ENCODE measurements at regions not wholly inside any gene's neighbourhood (a gene's known extent, or its start where the extent isn't known, plus 50 kb on each side); places are given as distances from the start of the nearest gene placed in this dataset.

DNA sequence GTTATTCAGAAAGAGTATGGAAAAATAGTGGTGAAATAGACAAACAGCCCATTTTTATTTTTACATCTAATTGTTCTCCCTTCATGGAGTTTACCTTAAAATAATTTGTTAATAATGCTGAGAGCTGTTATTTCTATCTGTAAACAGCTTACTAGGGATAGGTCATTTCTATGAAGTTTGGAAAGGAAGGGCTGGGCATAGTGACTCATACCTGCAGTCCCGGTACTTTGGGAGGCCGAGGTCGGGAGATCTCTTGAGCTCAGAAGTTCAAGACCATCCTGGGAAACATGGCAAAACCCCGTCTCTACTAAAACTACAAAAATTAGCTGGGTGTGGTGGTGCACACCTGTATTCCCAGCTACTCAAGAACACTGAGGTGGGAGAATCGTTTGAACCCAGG is 624.3 kb upstream of the LMCD1 start:
- TF ChIP-seq POLR2A (IDR thresholded peaks at IDR 0.05) (no peak), CTCF (IDR thresholded peaks at IDR 0.05) (no peak), POLR2AphosphoS5 (IDR thresholded peaks at IDR 0.05) (no peak)

All from stomach (tissue), 4 donors.